GM23338 (cell line): ENCODE measurements at regions not wholly inside any gene's neighbourhood (a gene's known extent, or its start where the extent isn't known, plus 50 kb on each side); places are given as distances from the start of the nearest gene placed in this dataset.

Source experiments
- ATAC-seq: fragments of 200-7000 bp; cut with Tn5 transposase; 3 replicates; pipeline ENCODE4 v1.9.1; 2020
- DNase-seq: peaks from one replicate; pipeline ENCODE4 v3.0.0-alpha.2; 2015; ENCODE audit warnings: low spot score
- H2AFZ ChIP-seq: fragments of 200-600 bp; sonication (generic); 2 replicates; pipeline ENCODE4 v1.8.0; 2016; ENCODE audit warnings: antibody characterized with exemption, mild to moderate bottlenecking, moderate library complexity
- H3F3A ChIP-seq: fragments of 200-600 bp; sonication (generic); replicated peaks from 2 replicates; pipeline ENCODE4 v1.8.0; 2017; ENCODE audit warnings: antibody characterized with exemption, mixed run types, low read depth
- H3K27ac ChIP-seq: fragments of 200-600 bp; sonication (generic); 2 replicates; pipeline ENCODE4 v1.6.1; 2016; ENCODE audit warnings: low read depth
- H3K27me3 ChIP-seq: fragments of 200-600 bp; sonication (generic); 2 replicates; pipeline ENCODE4 v1.8.0; 2016; ENCODE audit warnings: mild to moderate bottlenecking, mixed run types, moderate library complexity; ENCODE audit not compliant: insufficient read depth
- H3K36me3 ChIP-seq: fragments of 200-600 bp; sonication (generic); 2 replicates; pipeline ENCODE4 v1.8.0; 2016; ENCODE audit warnings: mild to moderate bottlenecking; ENCODE audit not compliant: insufficient read depth
- H3K4me1 ChIP-seq: fragments of 200-600 bp; sonication (generic); 2 replicates; pipeline ENCODE4 v1.8.0; 2016; ENCODE audit warnings: mild to moderate bottlenecking, moderate library complexity; ENCODE audit not compliant: insufficient read depth
- H3K4me2 ChIP-seq: fragments of 200-600 bp; sonication (generic); 2 replicates; pipeline ENCODE4 v1.7.1; 2017; ENCODE audit warnings: mixed run types
- H3K4me3 ChIP-seq: fragments of 200-600 bp; sonication (generic); 2 replicates; pipeline ENCODE4 v1.6.1; 2016; ENCODE audit warnings: mixed run types
- H3K79me2 ChIP-seq: fragments of 200-600 bp; sonication (generic); replicated peaks from 2 replicates; pipeline ENCODE4 v1.8.0; 2017; ENCODE audit warnings: mild to moderate bottlenecking; ENCODE audit not compliant: insufficient read depth
- H3K9me2 ChIP-seq: fragments of 200-600 bp; sonication (generic); 2 replicates; pipeline ENCODE4 v1.8.0; 2017; ENCODE audit not compliant: insufficient read depth
- H4K20me1 ChIP-seq: fragments of 200-600 bp; sonication (generic); replicated peaks from 2 replicates; pipeline ENCODE4 v1.8.0; 2017; ENCODE audit warnings: mild to moderate bottlenecking; ENCODE audit not compliant: insufficient read depth
- H3K27ac Mint-ChIP-seq: 2 replicates; pipeline ENCODE4 v1.8.0; 2020; ENCODE audit warnings: inconsistent platforms, mild to moderate bottlenecking, moderate library complexity, mixed read lengths
- H3K27me3 Mint-ChIP-seq: 3 replicates; pipeline ENCODE4 v1.8.0; 2022; ENCODE audit warnings: low read depth, mild to moderate bottlenecking, moderate library complexity, mixed read lengths, inconsistent platforms; ENCODE audit not compliant: insufficient read depth, poor library complexity
- H3K36me3 Mint-ChIP-seq: 3 replicates; pipeline ENCODE4 v1.8.0; 2021; ENCODE audit warnings: low read depth, mild to moderate bottlenecking, inconsistent platforms, moderate library complexity, mixed read lengths
- H3K4me1 Mint-ChIP-seq: 3 replicates; pipeline ENCODE4 v1.8.0; 2020; ENCODE audit warnings: mild to moderate bottlenecking, inconsistent platforms, mixed read lengths
- H3K4me3 Mint-ChIP-seq: 3 replicates; pipeline ENCODE4 v1.8.0; 2021; ENCODE audit warnings: moderate library complexity, mild to moderate bottlenecking, inconsistent platforms, mixed read lengths
- H3K9me3 Mint-ChIP-seq: 3 replicates; pipeline ENCODE4 v1.8.0; 2020; ENCODE audit warnings: moderate library complexity, mild to moderate bottlenecking, inconsistent platforms, mixed read lengths
- CREB1 ChIP-seq: fragments of 250-450 bp; sonication (Bioruptor Pico); IDR thresholded peaks from 2 replicates; pipeline ENCODE4 v1.5.0; 2020; ENCODE audit warnings: low read depth, mild to moderate bottlenecking, moderate library complexity
- EZH2 ChIP-seq: fragments of 200-600 bp; sonication (generic); IDR thresholded peaks from one replicate; pipeline ENCODE4 v1.8.0; 2017; ENCODE audit warnings: antibody characterized with exemption, mild to moderate bottlenecking, low read depth; ENCODE audit not compliant: unreplicated experiment
- EZH2phosphoT487 ChIP-seq: fragments of 200-600 bp; sonication (generic); IDR thresholded peaks from one replicate; pipeline ENCODE4 v1.8.1; 2018; ENCODE audit warnings: antibody characterized with exemption; ENCODE audit not compliant: unreplicated experiment
- JUNB ChIP-seq: IDR thresholded peaks from one replicate; pipeline ENCODE4 v1.6.1; 2016; ENCODE audit warnings: antibody characterized with exemption; ENCODE audit not compliant: unreplicated experiment
- POLR2AphosphoS5 ChIP-seq: IDR thresholded peaks from 2 replicates; pipeline ENCODE4 v1.6.1; 2016; ENCODE audit warnings: antibody characterized with exemption, low read depth
- STAT1 ChIP-seq: IDR thresholded peaks from one replicate; pipeline ENCODE4 v1.6.1; 2016; ENCODE audit warnings: antibody characterized with exemption; ENCODE audit not compliant: unreplicated experiment
- ZNF114 ChIP-seq: fragments of 250-450 bp; sonication (Bioruptor Pico); IDR thresholded peaks from 2 replicates; pipeline ENCODE4 v1.5.0; 2020; ENCODE audit warnings: mild to moderate bottlenecking, moderate library complexity
- TF ChIP-seq, protein P1 (sequence below): IDR thresholded peaks from 2 replicates; pipeline ENCODE4 v1.6.1; 2016; ENCODE audit warnings: antibody characterized with exemption
- TF ChIP-seq, protein P2 (sequence below): fragments of 250-450 bp; sonication (Bioruptor Pico); IDR thresholded peaks from 2 replicates; pipeline ENCODE4 v1.5.0; 2020; ENCODE audit warnings: mild to moderate bottlenecking, moderate library complexity
- TF ChIP-seq, protein P3 (sequence below): IDR thresholded peaks from one replicate; pipeline ENCODE4 v1.6.1; 2018; ENCODE audit warnings: antibody characterized with exemption; ENCODE audit not compliant: unreplicated experiment

DNA sequence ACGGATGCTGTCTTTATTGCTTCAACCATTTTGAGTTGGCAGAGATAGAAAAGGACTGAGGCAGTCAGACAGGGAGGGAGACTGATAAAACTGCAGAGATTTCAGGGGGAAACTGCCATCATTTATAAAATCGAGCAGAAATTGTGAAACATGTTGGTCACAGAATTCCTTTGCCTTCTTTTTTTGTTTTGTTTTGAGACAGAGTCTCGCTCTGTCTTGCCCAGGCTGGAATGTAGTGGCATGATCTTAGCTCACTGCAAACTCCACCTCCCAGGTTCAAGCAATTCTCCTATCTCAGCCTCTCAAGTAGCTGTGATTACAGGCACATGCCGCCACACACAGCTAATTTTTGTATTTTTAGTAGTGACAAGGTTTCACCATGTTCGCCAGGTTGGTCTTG is 273.7 kb upstream of the USP9Y start:
- H3K4me1 ChIP-seq = peaks cover 5% of the 10 kb centered on the region; the same call in 1 of the 2 replicates
- ATAC-seq = no peak
- no peaks in the 10 kb centered on the region for H3F3A ChIP-seq
- H3K27ac Mint-ChIP-seq = no peak overlapping the region
- H3K79me2 ChIP-seq = no peaks in the 10 kb centered on the region
- no peak for DNase-seq
- no peaks in the 10 kb centered on the region for H4K20me1 ChIP-seq
- no peak overlapping the region for H3K4me3 ChIP-seq
- H3K9me3 Mint-ChIP-seq = peaks cover 32% of the 10 kb centered on the region
- no peak overlapping the region for H3K27ac ChIP-seq
- H3K4me3 Mint-ChIP-seq = no peak overlapping the region
- H3K36me3 Mint-ChIP-seq = no peaks in the 10 kb centered on the region
- no peaks in the 10 kb centered on the region; the same call in 2 of the 3 replicates for H3K4me1 Mint-ChIP-seq
- no peaks in the 10 kb centered on the region for H3K9me2 ChIP-seq
- peaks cover 62% of the 10 kb centered on the region for H3K27me3 ChIP-seq
- H2AFZ ChIP-seq = no peak overlapping the region
- no peak for TF ChIP-seq ZNF114 (CRISPR knock-in tag)
- no peaks in the 10 kb centered on the region for H3K36me3 ChIP-seq
- no peak overlapping the region for H3K4me2 ChIP-seq
- no peaks in the 10 kb centered on the region for H3K27me3 Mint-ChIP-seq

DNA sequence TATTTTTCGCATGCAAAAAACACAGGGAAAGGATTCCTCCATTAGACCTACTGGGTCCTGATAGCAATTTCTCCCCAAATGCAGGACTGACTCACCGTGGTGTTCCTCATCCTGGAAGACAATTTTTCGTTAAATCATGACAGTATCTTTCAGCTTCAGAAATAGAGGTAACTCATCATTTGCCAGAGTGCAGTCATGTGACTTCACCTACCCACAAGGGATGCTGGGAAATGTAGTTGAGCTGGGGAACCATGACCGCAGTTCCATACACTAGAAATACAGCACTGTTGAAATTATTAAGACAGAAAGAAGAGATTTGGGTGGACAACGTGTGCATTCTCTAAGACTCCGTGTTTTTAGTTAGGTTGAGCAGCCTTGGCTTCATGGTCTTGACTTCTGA is 269.5 kb upstream of the USP9Y start:
- Histone ChIP-seq H3K4me2 (peak overlapping the region; percentile 62; the same call in 1 of the 2 replicates), H3F3A (no peaks in the 10 kb centered on the region), H3K4me3 (peak overlapping the region; percentile 36), H3K27ac (no peak overlapping the region), H3K27me3 (peaks cover 23% of the 10 kb centered on the region), H4K20me1 (no peaks in the 10 kb centered on the region), H3K36me3 (no peaks in the 10 kb centered on the region), H3K4me1 (no peaks in the 10 kb centered on the region), H2AFZ (peak overlapping the region; percentile 11), H3K79me2 (no peaks in the 10 kb centered on the region), H3K9me2 (no peaks in the 10 kb centered on the region)
- H3K4me3 Mint-ChIP-seq = no peak overlapping the region
- no peaks in the 10 kb centered on the region for H3K4me1 Mint-ChIP-seq
- peaks cover 21% of the 10 kb centered on the region; the same call in 2 of the 3 replicates for H3K9me3 Mint-ChIP-seq
- DNase-seq = peak; percentile 42
- ATAC-seq = no peak
- no peaks in the 10 kb centered on the region for H3K27me3 Mint-ChIP-seq
- no peaks in the 10 kb centered on the region for H3K36me3 Mint-ChIP-seq
- no peak overlapping the region for H3K27ac Mint-ChIP-seq
- no peak for TF ChIP-seq EZH2phosphoT487
- TF ChIP-seq, protein P1, sequence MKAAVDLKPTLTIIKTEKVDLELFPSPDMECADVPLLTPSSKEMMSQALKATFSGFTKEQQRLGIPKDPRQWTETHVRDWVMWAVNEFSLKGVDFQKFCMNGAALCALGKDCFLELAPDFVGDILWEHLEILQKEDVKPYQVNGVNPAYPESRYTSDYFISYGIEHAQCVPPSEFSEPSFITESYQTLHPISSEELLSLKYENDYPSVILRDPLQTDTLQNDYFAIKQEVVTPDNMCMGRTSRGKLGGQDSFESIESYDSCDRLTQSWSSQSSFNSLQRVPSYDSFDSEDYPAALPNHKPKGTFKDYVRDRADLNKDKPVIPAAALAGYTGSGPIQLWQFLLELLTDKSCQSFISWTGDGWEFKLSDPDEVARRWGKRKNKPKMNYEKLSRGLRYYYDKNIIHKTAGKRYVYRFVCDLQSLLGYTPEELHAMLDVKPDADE = no peak
- TF ChIP-seq ZNF114 (CRISPR knock-in tag) = no peak
- TF ChIP-seq POLR2AphosphoS5 = no peak
- TF ChIP-seq, protein P2, sequence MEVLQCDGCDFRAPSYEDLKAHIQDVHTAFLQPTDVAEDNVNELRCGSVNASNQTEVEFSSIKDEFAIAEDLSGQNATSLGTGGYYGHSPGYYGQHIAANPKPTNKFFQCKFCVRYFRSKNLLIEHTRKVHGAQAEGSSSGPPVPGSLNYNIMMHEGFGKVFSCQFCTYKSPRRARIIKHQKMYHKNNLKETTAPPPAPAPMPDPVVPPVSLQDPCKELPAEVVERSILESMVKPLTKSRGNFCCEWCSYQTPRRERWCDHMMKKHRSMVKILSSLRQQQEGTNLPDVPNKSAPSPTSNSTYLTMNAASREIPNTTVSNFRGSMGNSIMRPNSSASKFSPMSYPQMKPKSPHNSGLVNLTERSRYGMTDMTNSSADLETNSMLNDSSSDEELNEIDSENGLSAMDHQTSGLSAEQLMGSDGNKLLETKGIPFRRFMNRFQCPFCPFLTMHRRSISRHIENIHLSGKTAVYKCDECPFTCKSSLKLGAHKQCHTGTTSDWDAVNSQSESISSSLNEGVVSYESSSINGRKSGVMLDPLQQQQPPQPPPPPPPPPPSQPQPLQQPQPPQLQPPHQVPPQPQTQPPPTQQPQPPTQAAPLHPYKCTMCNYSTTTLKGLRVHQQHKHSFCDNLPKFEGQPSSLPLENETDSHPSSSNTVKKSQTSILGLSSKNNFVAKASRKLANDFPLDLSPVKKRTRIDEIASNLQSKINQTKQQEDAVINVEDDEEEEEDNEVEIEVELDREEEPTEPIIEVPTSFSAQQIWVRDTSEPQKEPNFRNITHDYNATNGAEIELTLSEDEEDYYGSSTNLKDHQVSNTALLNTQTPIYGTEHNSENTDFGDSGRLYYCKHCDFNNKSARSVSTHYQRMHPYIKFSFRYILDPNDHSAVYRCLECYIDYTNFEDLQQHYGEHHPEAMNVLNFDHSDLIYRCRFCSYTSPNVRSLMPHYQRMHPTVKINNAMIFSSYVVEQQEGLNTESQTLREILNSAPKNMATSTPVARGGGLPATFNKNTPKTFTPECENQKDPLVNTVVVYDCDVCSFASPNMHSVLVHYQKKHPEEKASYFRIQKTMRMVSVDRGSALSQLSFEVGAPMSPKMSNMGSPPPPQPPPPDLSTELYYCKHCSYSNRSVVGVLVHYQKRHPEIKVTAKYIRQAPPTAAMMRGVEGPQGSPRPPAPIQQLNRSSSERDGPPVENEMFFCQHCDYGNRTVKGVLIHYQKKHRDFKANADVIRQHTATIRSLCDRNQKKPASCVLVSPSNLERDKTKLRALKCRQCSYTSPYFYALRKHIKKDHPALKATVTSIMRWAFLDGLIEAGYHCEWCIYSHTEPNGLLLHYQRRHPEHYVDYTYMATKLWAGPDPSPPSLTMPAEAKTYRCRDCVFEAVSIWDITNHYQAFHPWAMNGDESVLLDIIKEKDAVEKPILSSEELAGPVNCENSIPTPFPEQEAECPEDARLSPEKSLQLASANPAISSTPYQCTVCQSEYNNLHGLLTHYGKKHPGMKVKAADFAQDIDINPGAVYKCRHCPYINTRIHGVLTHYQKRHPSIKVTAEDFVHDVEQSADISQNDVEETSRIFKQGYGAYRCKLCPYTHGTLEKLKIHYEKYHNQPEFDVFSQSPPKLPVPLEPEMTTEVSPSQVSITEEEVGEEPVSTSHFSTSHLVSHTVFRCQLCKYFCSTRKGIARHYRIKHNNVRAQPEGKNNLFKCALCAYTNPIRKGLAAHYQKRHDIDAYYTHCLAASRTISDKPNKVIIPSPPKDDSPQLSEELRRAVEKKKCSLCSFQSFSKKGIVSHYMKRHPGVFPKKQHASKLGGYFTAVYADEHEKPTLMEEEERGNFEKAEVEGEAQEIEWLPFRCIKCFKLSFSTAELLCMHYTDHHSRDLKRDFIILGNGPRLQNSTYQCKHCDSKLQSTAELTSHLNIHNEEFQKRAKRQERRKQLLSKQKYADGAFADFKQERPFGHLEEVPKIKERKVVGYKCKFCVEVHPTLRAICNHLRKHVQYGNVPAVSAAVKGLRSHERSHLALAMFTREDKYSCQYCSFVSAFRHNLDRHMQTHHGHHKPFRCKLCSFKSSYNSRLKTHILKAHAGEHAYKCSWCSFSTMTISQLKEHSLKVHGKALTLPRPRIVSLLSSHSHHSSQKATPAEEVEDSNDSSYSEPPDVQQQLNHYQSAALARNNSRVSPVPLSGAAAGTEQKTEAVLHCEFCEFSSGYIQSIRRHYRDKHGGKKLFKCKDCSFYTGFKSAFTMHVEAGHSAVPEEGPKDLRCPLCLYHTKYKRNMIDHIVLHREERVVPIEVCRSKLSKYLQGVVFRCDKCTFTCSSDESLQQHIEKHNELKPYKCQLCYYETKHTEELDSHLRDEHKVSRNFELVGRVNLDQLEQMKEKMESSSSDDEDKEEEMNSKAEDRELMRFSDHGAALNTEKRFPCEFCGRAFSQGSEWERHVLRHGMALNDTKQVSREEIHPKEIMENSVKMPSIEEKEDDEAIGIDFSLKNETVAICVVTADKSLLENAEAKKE (CRISPR knock-in tag) = no peak
- no peak for TF ChIP-seq STAT1
- no peak for TF ChIP-seq EZH2
- TF ChIP-seq, protein P3, sequence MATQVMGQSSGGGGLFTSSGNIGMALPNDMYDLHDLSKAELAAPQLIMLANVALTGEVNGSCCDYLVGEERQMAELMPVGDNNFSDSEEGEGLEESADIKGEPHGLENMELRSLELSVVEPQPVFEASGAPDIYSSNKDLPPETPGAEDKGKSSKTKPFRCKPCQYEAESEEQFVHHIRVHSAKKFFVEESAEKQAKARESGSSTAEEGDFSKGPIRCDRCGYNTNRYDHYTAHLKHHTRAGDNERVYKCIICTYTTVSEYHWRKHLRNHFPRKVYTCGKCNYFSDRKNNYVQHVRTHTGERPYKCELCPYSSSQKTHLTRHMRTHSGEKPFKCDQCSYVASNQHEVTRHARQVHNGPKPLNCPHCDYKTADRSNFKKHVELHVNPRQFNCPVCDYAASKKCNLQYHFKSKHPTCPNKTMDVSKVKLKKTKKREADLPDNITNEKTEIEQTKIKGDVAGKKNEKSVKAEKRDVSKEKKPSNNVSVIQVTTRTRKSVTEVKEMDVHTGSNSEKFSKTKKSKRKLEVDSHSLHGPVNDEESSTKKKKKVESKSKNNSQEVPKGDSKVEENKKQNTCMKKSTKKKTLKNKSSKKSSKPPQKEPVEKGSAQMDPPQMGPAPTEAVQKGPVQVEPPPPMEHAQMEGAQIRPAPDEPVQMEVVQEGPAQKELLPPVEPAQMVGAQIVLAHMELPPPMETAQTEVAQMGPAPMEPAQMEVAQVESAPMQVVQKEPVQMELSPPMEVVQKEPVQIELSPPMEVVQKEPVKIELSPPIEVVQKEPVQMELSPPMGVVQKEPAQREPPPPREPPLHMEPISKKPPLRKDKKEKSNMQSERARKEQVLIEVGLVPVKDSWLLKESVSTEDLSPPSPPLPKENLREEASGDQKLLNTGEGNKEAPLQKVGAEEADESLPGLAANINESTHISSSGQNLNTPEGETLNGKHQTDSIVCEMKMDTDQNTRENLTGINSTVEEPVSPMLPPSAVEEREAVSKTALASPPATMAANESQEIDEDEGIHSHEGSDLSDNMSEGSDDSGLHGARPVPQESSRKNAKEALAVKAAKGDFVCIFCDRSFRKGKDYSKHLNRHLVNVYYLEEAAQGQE = no peak
- no peak for TF ChIP-seq JUNB
- no peak for TF ChIP-seq CREB1 (CRISPR knock-in tag)
